HG03025 (cell line): ENCODE measurements at regions not wholly inside any gene's neighbourhood (a gene's known extent, or its start where the extent isn't known, plus 50 kb on each side); places are given as distances from the start of the nearest gene placed in this dataset.
A peak's percentile ranks its signal among the peaks of the same experiment; 100 is the strongest.
"Not testable (repeated sequence)": the region's sequence is repeated elsewhere in the genome, so short reads cannot be mapped to it uniquely, and the experiment has no call there.

Experiments used
- ATAC-seq: cut with Tn5 transposase; IDR thresholded peaks from one replicate; pipeline ENCODE4 v1.9.1; 2021; ENCODE audit warnings: mild to moderate bottlenecking, moderate library complexity; ENCODE audit not compliant: unreplicated experiment, low FRiP score

GRCh38 chr21:25489673-25490072 is 117.6 kb downstream of the MRPL39 start:
- no peak for ATAC-seq

GRCh38 chr21:25487046-25487594 is 120.2 kb downstream of the MRPL39 start:
- ATAC-seq: no peak

GRCh38 chr21:25485914-25486313 is 121.4 kb downstream of the MRPL39 start:
- no peak for ATAC-seq

- no peak for ATAC-seq
Observed at GRCh38 chr21:25467896-25468295, 139.4 kb downstream of the MRPL39 start.

- ATAC-seq: not testable (repeated sequence)
Observed at GRCh38 chr21:25467071-25467470, 140.2 kb downstream of the MRPL39 start.

GRCh38 chr21:25466470-25466869 is 140.8 kb downstream of the MRPL39 start:
- ATAC-seq: no peak

GRCh38 chr21:25465263-25465662 is 142.0 kb downstream of the MRPL39 start:
- no peak for ATAC-seq

- ATAC-seq: peak; percentile 40
Observed at GRCh38 chr21:25464275-25464674, 143.0 kb downstream of the MRPL39 start.

- peak; percentile 61 for ATAC-seq
Observed at GRCh38 chr21:25462517-25462971, 144.7 kb downstream of the MRPL39 start.

GRCh38 chr21:25461725-25462124 is 145.6 kb downstream of the MRPL39 start:
- ATAC-seq: no peak

GRCh38 chr21:25459993-25460392 is 147.3 kb downstream of the MRPL39 start:
- ATAC-seq: no peak

GRCh38 chr21:25459365-25459764 is 147.9 kb downstream of the MRPL39 start:
- no peak for ATAC-seq

- ATAC-seq: no peak
Observed at GRCh38 chr21:25458484-25458883, 148.8 kb downstream of the MRPL39 start.

GRCh38 chr21:25457946-25458345 is 149.3 kb downstream of the MRPL39 start:
- no peak for ATAC-seq

- peak; percentile 68 for ATAC-seq
Observed at GRCh38 chr21:25457411-25457810, 149.9 kb downstream of the MRPL39 start.

GRCh38 chr21:25456672-25457071 is 150.6 kb downstream of the MRPL39 start:
- ATAC-seq: peak; percentile 32

GRCh38 chr21:25453524-25453923 is 153.8 kb downstream of the MRPL39 start:
- ATAC-seq: no peak

GRCh38 chr21:25449950-25450349 is 157.3 kb downstream of the MRPL39 start:
- no peak for ATAC-seq

GRCh38 chr21:25441835-25442234 is 165.4 kb downstream of the MRPL39 start:
- ATAC-seq: no peak

- not testable (repeated sequence) for ATAC-seq
Observed at GRCh38 chr21:25437465-25437864, 169.8 kb downstream of the MRPL39 start.

- ATAC-seq: no peak
Observed at GRCh38 chr21:25428537-25428936, 178.7 kb downstream of the MRPL39 start.

GRCh38 chr21:25427828-25428227 is 179.5 kb downstream of the MRPL39 start:
- ATAC-seq: no peak

- no peak for ATAC-seq
Observed at GRCh38 chr21:25426580-25426979, 180.7 kb downstream of the MRPL39 start.
